Neuronal stem cell (in vitro differentiated cells): ENCODE measurements at regions not wholly inside any gene's neighbourhood (a gene's known extent, or its start where the extent isn't known, plus 50 kb on each side); places are given as distances from the start of the nearest gene placed in this dataset.

ENCODE experiments used
- DNase-seq: peaks from one replicate; pipeline ENCODE4 v3.0.0-alpha.2; 2013; ENCODE audit warnings: low spot score
- H2AFZ ChIP-seq: one replicate; pipeline ENCODE4 v1.6.1; 2013; ENCODE audit warnings: mild to moderate bottlenecking, low read length, inconsistent platforms
- H2AK5ac ChIP-seq: 2 replicates; pipeline ENCODE4 v1.6.1; 2013; ENCODE audit warnings: low read depth, mild to moderate bottlenecking, inconsistent platforms, low read length, moderate library complexity, mixed read lengths
- H2BK120ac ChIP-seq: 2 replicates; pipeline ENCODE4 v1.6.1; 2013; ENCODE audit warnings: low read depth, mild to moderate bottlenecking, inconsistent platforms, low read length, moderate library complexity, mixed read lengths
- H2BK12ac ChIP-seq: one replicate; pipeline ENCODE4 v1.6.1; 2013; ENCODE audit warnings: low read length, inconsistent platforms
- H2BK15ac ChIP-seq: 2 replicates; pipeline ENCODE4 v1.6.1; 2013; ENCODE audit warnings: mild to moderate bottlenecking, low read length, inconsistent platforms, mixed read lengths
- H2BK5ac ChIP-seq: one replicate; pipeline ENCODE4 v1.6.1; 2013; ENCODE audit warnings: inconsistent platforms, mild to moderate bottlenecking, low read length, moderate library complexity
- H3K14ac ChIP-seq: one replicate; pipeline ENCODE4 v1.6.1; 2013; ENCODE audit warnings: low read length, inconsistent platforms
- H3K18ac ChIP-seq: 2 replicates; pipeline ENCODE4 v1.6.1; 2013; ENCODE audit warnings: low read length, inconsistent platforms
- H3K23ac ChIP-seq: 2 replicates; pipeline ENCODE4 v1.6.1; 2013; ENCODE audit warnings: low read depth, mild to moderate bottlenecking, mixed read lengths, low read length, inconsistent platforms; ENCODE audit not compliant: poor library complexity
- H3K27ac ChIP-seq: replicated peaks from 3 replicates; pipeline ENCODE4 v1.5.1; 2013; ENCODE audit warnings: low read length, inconsistent platforms
- H3K27me3 ChIP-seq, 3 experiments: 2 replicates each; pipeline ENCODE4 v1.6.1; 2013; ENCODE audit warnings: low read length in 3 of 3, mild to moderate bottlenecking in 2 of 3, inconsistent platforms in 1 of 3, low read depth in 1 of 3, mixed read lengths in 1 of 3, moderate library complexity in 1 of 3; ENCODE audit not compliant: control insufficient read depth in 3 of 3, insufficient read depth in 3 of 3
- H3K36me3 ChIP-seq, 2 donors: replicated peaks in 1 of 2; 2 replicates each; pipeline ENCODE4 v1.6.1; 2013; ENCODE audit warnings: low read length in 2 of 2; ENCODE audit not compliant: control insufficient read depth in 2 of 2, insufficient read depth in 2 of 2
- H3K4ac ChIP-seq: 2 replicates; pipeline ENCODE4 v1.6.1; 2013; ENCODE audit warnings: inconsistent platforms, mild to moderate bottlenecking, low read length, moderate library complexity
- H3K4me1 ChIP-seq, 2 donors: 1 replicate in 1 of 2; 2 replicates in 1 of 2; pipeline ENCODE4 v1.6.1; 2013; ENCODE audit warnings: low read length in 2 of 2, low read depth in 1 of 2; ENCODE audit not compliant: control insufficient read depth in 2 of 2, insufficient read depth in 1 of 2
- H3K4me2 ChIP-seq: one replicate; pipeline ENCODE4 v1.6.1; 2013; ENCODE audit warnings: mild to moderate bottlenecking, low read length, inconsistent platforms; ENCODE audit not compliant: insufficient read depth, poor library complexity, severe bottlenecking
- H3K4me3 ChIP-seq, 2 donors: 2 replicates each; pipeline ENCODE4 v1.5.1; 2013; ENCODE audit warnings: low read length in 2 of 2, mild to moderate bottlenecking in 2 of 2, inconsistent platforms in 1 of 2, moderate library complexity in 1 of 2
- H3K79me1 ChIP-seq: one replicate; pipeline ENCODE4 v1.6.1; 2013; ENCODE audit warnings: low read depth, mild to moderate bottlenecking, inconsistent platforms, low read length, moderate library complexity
- H3K9ac ChIP-seq: one replicate; pipeline ENCODE4 v1.6.1; 2013; ENCODE audit warnings: mild to moderate bottlenecking, low read depth, low read length, inconsistent platforms; ENCODE audit not compliant: poor library complexity
- H3K9me3 ChIP-seq, 2 donors: replicated peaks in 1 of 2; 2 replicates each; pipeline versions ENCODE3 to v1.6.1; 2013; ENCODE audit warnings: low read length in 2 of 2, mild to moderate bottlenecking in 2 of 2, inconsistent platforms in 1 of 2, low read depth in 1 of 2, mixed read lengths in 1 of 2, moderate library complexity in 1 of 2; ENCODE audit not compliant: control insufficient read depth in 2 of 2, insufficient read depth in 1 of 2
- H4K8ac ChIP-seq: one replicate; pipeline ENCODE4 v1.6.1; 2013; ENCODE audit warnings: low read depth, mild to moderate bottlenecking, inconsistent platforms, low read length, moderate library complexity
- H4K91ac ChIP-seq: one replicate; pipeline ENCODE4 v1.6.1; 2013; ENCODE audit warnings: low read length, low read depth, mild to moderate bottlenecking, inconsistent platforms; ENCODE audit not compliant: poor library complexity
- WGBS, 2 donors: extraction: QIAGEN DNeasy Blood & Tissue Kit; methylation state at CpG; one replicate each; pipeline ENCODE4 v1.1.7; 2013; ENCODE audit warnings: missing lambda C conversion rate in 2 of 2, mixed read lengths in 1 of 2; ENCODE audit not compliant: insufficient read length in 2 of 2, insufficient replicate concordance in 1 of 2; ENCODE audit errors: extremely low coverage in 2 of 2; 5-methylcytosine and 5-hydroxymethylcytosine counted together

DNA sequence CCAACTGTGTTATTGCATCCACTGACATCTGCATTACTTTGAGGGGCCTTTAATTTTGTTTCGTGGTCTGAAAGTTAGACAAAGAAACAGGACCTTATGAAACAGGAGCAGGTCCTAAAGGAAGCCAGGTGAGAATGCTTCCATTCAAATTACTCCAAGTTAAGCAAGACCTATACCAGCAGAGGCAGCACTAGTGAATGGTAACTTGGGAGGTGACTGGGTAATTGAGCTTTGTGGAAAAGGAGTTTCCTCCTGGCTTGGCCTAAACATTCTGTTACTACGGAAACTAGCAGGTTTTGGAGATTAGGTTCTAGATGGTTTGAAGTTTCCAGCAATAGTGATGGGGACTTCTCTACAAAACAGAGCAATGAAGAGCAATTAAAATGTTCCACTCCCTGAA, 173.5 kb downstream of the NKX6-1 start:
- Histone ChIP-seq H3K36me3 (no peaks in the 10 kb centered on the region), H3K9me3 (no peaks in the 10 kb centered on the region), H3K4ac (no peak overlapping the region), H3K4me1 (peaks cover 2 to 7% of the 10 kb centered on the region in 2 donors), H3K4me2 (no peak overlapping the region), H2BK120ac (no peak overlapping the region), H3K23ac (no peak overlapping the region), H4K91ac (no peak overlapping the region), H3K18ac (no peak overlapping the region), H3K9ac (no peak overlapping the region), H2BK5ac (no peak overlapping the region), H2AK5ac (no peak overlapping the region), H2BK15ac (no peak overlapping the region), H3K4me3 (no peak overlapping the region), H3K14ac (no peak overlapping the region), H2BK12ac (no peak overlapping the region), H3K79me1 (no peaks in the 10 kb centered on the region), H3K27ac (no peak overlapping the region), H2AFZ (no peak overlapping the region), H3K27me3 (peaks cover 0 to 2% (median 0%) of the 10 kb centered on the region in 3 experiments), H4K8ac (no peak overlapping the region)
- no CpG with 5 or more reads among the region's 2 CpGs for WGBS, 2 donors
- DNase-seq: no peak

DNA sequence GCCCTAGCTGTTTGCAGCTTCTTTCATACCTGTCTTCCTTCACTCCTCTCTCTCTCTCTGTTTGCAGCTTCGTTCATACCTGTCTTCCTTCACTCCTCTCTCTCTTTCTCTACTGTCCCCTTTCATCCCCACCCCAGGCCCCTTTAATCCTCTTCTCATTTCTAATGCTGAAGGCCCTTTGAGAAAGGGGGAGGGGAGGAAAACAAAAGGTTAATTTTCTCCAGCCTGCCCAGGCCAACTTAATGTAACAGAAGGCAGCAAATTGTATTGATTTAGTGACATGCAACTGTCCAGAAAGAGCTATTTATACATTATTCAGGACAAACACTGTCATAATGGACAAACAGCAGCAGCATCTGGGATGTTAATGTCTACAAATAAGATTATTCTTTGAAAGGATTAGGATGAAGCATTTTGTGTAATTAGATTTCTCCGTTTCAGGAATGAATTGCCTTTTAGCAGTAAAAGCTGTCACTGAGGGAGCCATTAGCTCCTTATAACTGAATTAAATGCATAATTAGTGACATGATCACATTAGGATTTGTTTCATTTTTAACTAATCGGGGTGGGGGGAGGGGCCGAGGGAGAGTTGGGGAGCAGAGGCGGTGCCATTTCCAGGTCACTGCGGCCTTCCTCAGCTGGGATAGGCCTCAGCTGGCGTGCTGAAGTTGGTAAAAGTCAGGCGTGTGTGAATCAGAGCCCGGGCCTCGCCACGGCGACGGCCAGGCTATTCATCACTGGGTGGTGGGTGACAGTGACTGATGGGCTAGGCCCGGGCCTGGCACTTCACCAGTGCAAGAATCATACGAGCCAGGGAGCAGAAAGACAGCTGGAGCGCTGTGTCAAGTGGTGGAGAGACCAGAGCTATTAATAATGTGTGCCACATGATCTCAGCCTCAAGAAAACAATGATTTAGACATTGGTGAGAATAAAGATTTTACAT, 174.5 kb downstream of the NKX6-1 start:
- peak overlapping the region; percentile 68 for H2AFZ ChIP-seq
- H3K23ac ChIP-seq: no peak overlapping the region
- no peak overlapping the region for H2BK12ac ChIP-seq
- no peak for DNase-seq
- no peak overlapping the region for H3K9ac ChIP-seq
- H3K36me3 ChIP-seq: no peaks in the 10 kb centered on the region
- H3K4ac ChIP-seq: no peak overlapping the region
- no peak overlapping the region for H3K4me2 ChIP-seq
- no peak overlapping the region for H2BK5ac ChIP-seq
- no peak overlapping the region for H4K91ac ChIP-seq
- H3K79me1 ChIP-seq: no peaks in the 10 kb centered on the region
- no CpG with 5 or more reads among the region's 16 CpGs for WGBS, 2 donors
- H2AK5ac ChIP-seq: no peak overlapping the region
- no peak overlapping the region for H2BK120ac ChIP-seq
- no peak overlapping the region for H3K4me3 ChIP-seq
- peaks cover 0 to 2% (median 0%) of the 10 kb centered on the region in 3 experiments for H3K27me3 ChIP-seq
- H3K9me3 ChIP-seq: no peaks in the 10 kb centered on the region
- no peak overlapping the region for H3K27ac ChIP-seq
- peaks cover 2 to 7% of the 10 kb centered on the region in 2 donors for H3K4me1 ChIP-seq
- H4K8ac ChIP-seq: no peak overlapping the region
- no peak overlapping the region for H3K18ac ChIP-seq
- no peak overlapping the region for H2BK15ac ChIP-seq
- H3K14ac ChIP-seq: no peak overlapping the region

DNA sequence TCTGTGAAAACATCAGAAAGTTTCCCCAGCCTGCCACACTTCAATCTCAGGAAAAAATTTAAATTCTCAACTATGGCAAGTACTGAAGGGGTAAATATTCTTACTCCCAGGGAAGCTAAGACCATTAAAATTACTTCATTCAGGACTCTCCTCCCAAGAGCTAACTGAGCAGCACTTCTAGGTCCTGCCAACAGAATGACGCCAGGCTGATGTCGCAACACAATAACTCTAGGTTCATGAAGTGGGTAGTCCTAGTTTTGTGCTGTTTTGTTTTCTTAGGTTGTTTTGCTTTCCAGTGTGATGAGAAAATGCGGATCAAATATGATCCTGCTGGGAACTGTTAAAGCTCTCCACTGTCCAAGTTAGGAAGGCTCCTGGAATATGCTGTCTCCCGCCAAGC, 180.0 kb downstream of the NKX6-1 start:
- Histone ChIP-seq H2BK5ac (no peak overlapping the region), H3K23ac (no peak overlapping the region), H3K18ac (no peak overlapping the region), H3K79me1 (no peaks in the 10 kb centered on the region), H4K91ac (no peak overlapping the region), H2BK15ac (no peak overlapping the region), H3K9me3 (peaks cover 0 to 2% of the 10 kb centered on the region in 2 donors), H3K9ac (no peak overlapping the region), H2AK5ac (no peak overlapping the region), H2BK12ac (no peak overlapping the region), H2AFZ (no peak overlapping the region), H3K27me3 (no peaks in the 10 kb centered on the region), H3K4me1 (no peaks in the 10 kb centered on the region), H3K14ac (no peak overlapping the region), H3K27ac (no peak overlapping the region), H3K4ac (no peak overlapping the region), H3K4me3 (no peak overlapping the region), H3K36me3 (no peaks in the 10 kb centered on the region), H4K8ac (no peak overlapping the region), H3K4me2 (no peak overlapping the region), H2BK120ac (no peak overlapping the region)
- WGBS, 2 donors: no CpG with 5 or more reads among the region's 4 CpGs
- DNase-seq: no peak

DNA sequence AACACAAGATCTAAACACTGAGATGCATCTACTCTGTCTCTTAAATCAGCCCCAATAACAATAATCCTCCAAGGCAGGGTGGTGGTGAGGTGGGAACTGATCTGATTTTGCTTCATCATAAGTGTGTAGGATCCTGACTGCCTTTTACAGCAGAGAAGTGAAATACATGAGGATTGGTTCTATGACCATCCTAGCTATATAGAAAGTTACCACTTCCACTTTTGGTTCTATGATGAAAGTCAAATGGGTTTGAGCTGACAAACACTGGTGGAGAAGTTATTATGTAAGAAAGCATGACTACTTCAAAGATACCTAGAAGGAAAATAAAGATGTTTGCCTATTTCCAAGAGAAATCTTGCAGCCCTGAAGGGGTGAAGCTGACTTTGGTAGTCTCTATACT, 181.6 kb downstream of the NKX6-1 start:
- H4K8ac ChIP-seq: no peak overlapping the region
- H2AK5ac ChIP-seq: no peak overlapping the region
- H3K9me3 ChIP-seq: peaks cover 0 to 2% of the 10 kb centered on the region in 2 donors
- no peak overlapping the region for H3K14ac ChIP-seq
- no peak overlapping the region for H3K4me3 ChIP-seq
- no peak for DNase-seq
- H3K4me2 ChIP-seq: no peak overlapping the region
- H2AFZ ChIP-seq: no peak overlapping the region
- H3K23ac ChIP-seq: no peak overlapping the region
- no peaks in the 10 kb centered on the region for H3K4me1 ChIP-seq
- H2BK120ac ChIP-seq: no peak overlapping the region
- H2BK12ac ChIP-seq: no peak overlapping the region
- no peak overlapping the region for H2BK5ac ChIP-seq
- H4K91ac ChIP-seq: no peak overlapping the region
- no peak overlapping the region for H3K9ac ChIP-seq
- no peak overlapping the region for H3K27ac ChIP-seq
- H2BK15ac ChIP-seq: no peak overlapping the region
- no peaks in the 10 kb centered on the region for H3K27me3 ChIP-seq
- no peaks in the 10 kb centered on the region for H3K36me3 ChIP-seq
- no peaks in the 10 kb centered on the region for H3K79me1 ChIP-seq
- H3K4ac ChIP-seq: no peak overlapping the region
- H3K18ac ChIP-seq: no peak overlapping the region
